Tibial nerve (tissue), 4 donors: ENCODE measurements at regions not wholly inside any gene's neighbourhood (a gene's known extent, or its start where the extent isn't known, plus 50 kb on each side); places are given as distances from the start of the nearest gene placed in this dataset.

ENCODE experiments used
- DNase-seq, 2 donors: peaks; one replicate each; pipeline ENCODE4 v3.0.0-alpha.2; 2019; ENCODE audit warnings: low spot score in 2 of 2
- H3K27ac ChIP-seq, 4 donors: fragments of 200-600 bp; sonication (generic) in 3 of 4; one replicate each; pipeline ENCODE4 v1.5.1; 2017 to 2019; ENCODE audit warnings: mild to moderate bottlenecking in 1 of 4
- H3K27me3 ChIP-seq, 2 donors: fragments of 200-600 bp; sonication (generic) in 1 of 2; one replicate each; pipeline versions ENCODE4 v1.5.1 to v1.6.0; 2017 to 2019
- H3K36me3 ChIP-seq, 3 donors: fragments of 200-600 bp; sonication (generic); one replicate each; pipeline ENCODE4 v1.5.1; 2018 to 2019
- H3K4me1 ChIP-seq, 4 donors: fragments of 200-600 bp; sonication (generic) in 3 of 4; one replicate each; pipeline ENCODE4 v1.5.1; 2017 to 2019
- H3K4me3 ChIP-seq, 4 donors: fragments of 200-600 bp; sonication (generic) in 3 of 4; one replicate each; pipeline ENCODE4 v1.5.1; 2017 to 2019; ENCODE audit warnings: mild to moderate bottlenecking in 1 of 4, moderate library complexity in 1 of 4
- H3K9me3 ChIP-seq, 4 donors: fragments of 200-600 bp; sonication (generic) in 3 of 4; one replicate each; pipeline ENCODE4 v1.5.1; 2017 to 2019
- CTCF ChIP-seq, 5 experiments: fragments of 200-600 bp in 3 of 5; fragments of 450-650 bp in 2 of 5; sonication (generic) in 3 of 5; IDR thresholded peaks; one replicate each; pipeline ENCODE4 v1.5.1; 2016 to 2019; ENCODE audit warnings: antibody characterized with exemption in 5 of 5, mild to moderate bottlenecking in 3 of 5, moderate library complexity in 2 of 5
- EP300 ChIP-seq, 2 donors: sonication (generic); formaldehyde crosslinking; IDR thresholded peaks; one replicate each; pipeline ENCODE4 v1.6.1; 2017; ENCODE audit warnings: antibody characterized with exemption in 2 of 2, mild to moderate bottlenecking in 1 of 2
- POLR2A ChIP-seq, 2 donors: fragments of 450-650 bp; IDR thresholded peaks; one replicate each; pipeline ENCODE4 v1.6.1; 2017; ENCODE audit warnings: antibody characterized with exemption in 2 of 2, mild to moderate bottlenecking in 2 of 2, moderate library complexity in 2 of 2
- WGBS, 2 donors: methylation state at CpG; one replicate each; pipeline ENCODE4 v1.1.5; 2018; 5-methylcytosine and 5-hydroxymethylcytosine counted together

- TF ChIP-seq EP300 (IDR thresholded peaks at IDR 0.05) (no peak), POLR2A (IDR thresholded peaks at IDR 0.05) (no peak), CTCF (IDR thresholded peaks at IDR 0.05) (no peak)
- Histone ChIP-seq H3K27ac (no peak overlapping the region), H3K9me3 (no peaks in the 10 kb centered on the region), H3K4me3 (no peak overlapping the region), H3K36me3 (no peaks in the 10 kb centered on the region), H3K4me1 (no peaks in the 10 kb centered on the region), H3K27me3 (no peaks in the 10 kb centered on the region)
- 92 to 93% methylated on average over 4 of the region's 4 CpGs for WGBS, 2 donors
- no peak for DNase-seq
These were observed 124.4 kb downstream of the TMA16 start for GRCh38 chr4:163618845-163619244.

- no peak for DNase-seq
- Histone ChIP-seq H3K27ac (no peak overlapping the region), H3K4me1 (no peaks in the 10 kb centered on the region), H3K36me3 (no peaks in the 10 kb centered on the region), H3K27me3 (no peaks in the 10 kb centered on the region), H3K9me3 (no peaks in the 10 kb centered on the region), H3K4me3 (no peak overlapping the region)
- 87 to 88% methylated on average over 2 of the region's 2 CpGs for WGBS, 2 donors
- no peak for TF ChIP-seq CTCF (IDR thresholded peaks at IDR 0.05)
- TF ChIP-seq EP300 (IDR thresholded peaks at IDR 0.05) = no peak
- no peak for TF ChIP-seq POLR2A (IDR thresholded peaks at IDR 0.05)
These were observed 126.2 kb downstream of the TMA16 start for GRCh38 chr4:163620738-163621137.

- Histone ChIP-seq H3K9me3 (no peaks in the 10 kb centered on the region), H3K27ac (peak overlapping the region in 2 of 4 donors; percentile 4 to 8), H3K36me3 (no peaks in the 10 kb centered on the region), H3K27me3 (no peaks in the 10 kb centered on the region), H3K4me1 (no peaks in the 10 kb centered on the region), H3K4me3 (no peak overlapping the region)
- 79 to 80% methylated on average over 2 of the region's 2 CpGs for WGBS, 2 donors
- TF ChIP-seq CTCF (IDR thresholded peaks at IDR 0.05) = no peak
- no peak for TF ChIP-seq POLR2A (IDR thresholded peaks at IDR 0.05)
- no peak for TF ChIP-seq EP300 (IDR thresholded peaks at IDR 0.05)
- no peak for DNase-seq
These were observed 127.3 kb downstream of the TMA16 start for GRCh38 chr4:163621821-163622220.

GRCh38 chr4:163622379-163623035, 128.0 kb downstream of the TMA16 start:
- TF ChIP-seq POLR2A (IDR thresholded peaks at IDR 0.05) (no peak), CTCF (IDR thresholded peaks at IDR 0.05) (no peak), EP300 (IDR thresholded peaks at IDR 0.05) (no peak)
- 55 to 71% methylated on average over 5 of the region's 5 CpGs for WGBS, 2 donors
- peak overlapping the region in 1 of 4 donors; percentile 4 for H3K27ac ChIP-seq

GRCh38 chr4:163623787-163624186, 129.3 kb downstream of the TMA16 start:
- Histone ChIP-seq H3K4me1 (no peaks in the 10 kb centered on the region), H3K27me3 (no peaks in the 10 kb centered on the region), H3K4me3 (no peak overlapping the region), H3K9me3 (peaks cover 0 to 5% (median 0%) of the 10 kb centered on the region in 4 donors), H3K27ac (no peak overlapping the region), H3K36me3 (no peaks in the 10 kb centered on the region)
- TF ChIP-seq EP300 (IDR thresholded peaks at IDR 0.05) (no peak), CTCF (IDR thresholded peaks at IDR 0.05) (no peak), POLR2A (IDR thresholded peaks at IDR 0.05) (no peak)
- DNase-seq = no peak
- 89 to 92% methylated on average over 4 of the region's 4 CpGs for WGBS, 2 donors

More at GRCh38 chr4:163622379-163623035, 128.0 kb downstream of the TMA16 start:
- Histone ChIP-seq H3K4me3 (no peak overlapping the region), H3K4me1 (no peaks in the 10 kb centered on the region), H3K36me3 (no peaks in the 10 kb centered on the region), H3K9me3 (no peaks in the 10 kb centered on the region), H3K27me3 (no peaks in the 10 kb centered on the region)
- no peak for DNase-seq
